ENCODE measurements at regions not wholly inside any gene's neighbourhood (a gene's known extent, or its start where the extent isn't known, plus 50 kb on each side); places are given as distances from the start of the nearest gene placed in this dataset.

DNA sequence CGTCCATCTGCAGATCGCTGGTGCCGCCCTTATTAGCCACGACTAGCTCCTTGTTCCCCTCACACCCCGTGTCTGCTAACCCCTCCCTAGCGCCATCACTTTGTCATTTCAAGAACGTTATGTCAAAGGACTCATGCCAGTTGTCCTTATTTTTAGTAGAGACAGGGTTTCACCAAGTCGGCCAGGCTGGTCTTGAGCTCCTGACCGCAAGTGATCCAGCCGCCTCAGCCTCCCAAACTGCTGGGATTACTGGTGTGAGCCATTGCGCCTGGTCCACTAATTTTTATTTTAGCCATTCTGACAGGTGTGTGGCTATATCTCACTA lies 138.9 kb upstream of the HDAC4 start:
- TF ChIP-seq CTCF (conservative IDR thresholded peaks at IDR 0.05 in 1 of 2, IDR thresholded peaks at IDR 0.05 in 1 of 2; ENCODE audit: low read depth in 1 of 2, low read length in 2 of 2): no peak
- TF ChIP-seq EZH2 (IDR thresholded peaks at IDR 0.05; ENCODE audit: low read length, missing control alignments): no peak
